Stimulated activated CD8-positive, alpha-beta memory T cell treated with anti-CD3 and anti-CD28 coated beads, Interleukin-2, amount 100 ng/mL, for 48 hours (primary cell): ENCODE measurements at regions not wholly inside any gene's neighbourhood (a gene's known extent, or its start where the extent isn't known, plus 50 kb on each side); places are given as distances from the start of the nearest gene placed in this dataset.

Source experiments
- DNase-seq, 2 donors: peaks; one replicate each; pipeline ENCODE4 v3.0.0-alpha.2; 2020; ENCODE audit warnings: low read depth in 2 of 2

GRCh38 chr1:5012249-5012648, 357.8 kb downstream of the AJAP1 start:
- DNase-seq, result no peak

- DNase-seq, result no peak
These were observed 356.2 kb downstream of the AJAP1 start for GRCh38 chr1:5010656-5011055.

GRCh38 chr1:5010236-5010635, 355.8 kb downstream of the AJAP1 start:
- no peak for DNase-seq

- no peak for DNase-seq
These were observed 355.1 kb downstream of the AJAP1 start for GRCh38 chr1:5009376-5010065.

GRCh38 chr1:5005171-5005570, 350.8 kb downstream of the AJAP1 start:
- DNase-seq, result no peak

- DNase-seq, result no peak
These were observed 348.3 kb downstream of the AJAP1 start for GRCh38 chr1:5002676-5003075.

- DNase-seq, result no peak
These were observed 347.1 kb downstream of the AJAP1 start for GRCh38 chr1:5001466-5001865.

- no peak for DNase-seq
These were observed 331.9 kb downstream of the AJAP1 start for GRCh38 chr1:4986306-4986705.

GRCh38 chr1:4984841-4985240, 330.4 kb downstream of the AJAP1 start:
- no peak for DNase-seq

GRCh38 chr1:4980211-4980610, 325.8 kb downstream of the AJAP1 start:
- DNase-seq, result no peak

- DNase-seq, result no peak
These were observed 324.4 kb downstream of the AJAP1 start for GRCh38 chr1:4978660-4979390.

- no peak for DNase-seq
These were observed 323.3 kb downstream of the AJAP1 start for GRCh38 chr1:4977701-4978100.

- no peak for DNase-seq
These were observed 322.5 kb downstream of the AJAP1 start for GRCh38 chr1:4976859-4977440.

GRCh38 chr1:4975856-4976255, 321.4 kb downstream of the AJAP1 start:
- no peak for DNase-seq

- DNase-seq, result no peak
These were observed 320.7 kb downstream of the AJAP1 start for GRCh38 chr1:4974981-4975685.

GRCh38 chr1:4973341-4973740, 318.9 kb downstream of the AJAP1 start:
- DNase-seq, result no peak

- no peak for DNase-seq
These were observed 318.4 kb downstream of the AJAP1 start for GRCh38 chr1:4972761-4973320.

- DNase-seq, result no peak
These were observed 317.3 kb downstream of the AJAP1 start for GRCh38 chr1:4971666-4972065.

- DNase-seq, result no peak
These were observed 316.1 kb downstream of the AJAP1 start for GRCh38 chr1:4970532-4970931.

- DNase-seq, result no peak
These were observed 315.2 kb downstream of the AJAP1 start for GRCh38 chr1:4969556-4970129.

GRCh38 chr1:4965346-4966075, 311.1 kb downstream of the AJAP1 start:
- DNase-seq, result no peak
